ENCODE measurements at regions not wholly inside any gene's neighbourhood (a gene's known extent, or its start where the extent isn't known, plus 50 kb on each side); places are given as distances from the start of the nearest gene placed in this dataset.

GRCh38 chr4:127236889-127237288 is 395.9 kb upstream of the INTU start:
- TF ChIP-seq CTCF (IDR thresholded peaks at IDR 0.05) = no peak
- TF ChIP-seq POLR2AphosphoS5 (IDR thresholded peaks at IDR 0.05) = no peak
- no peak for TF ChIP-seq EP300 (IDR thresholded peaks at IDR 0.05)
